OCI-LY1 (cell line): ENCODE measurements at regions not wholly inside any gene's neighbourhood (a gene's known extent, or its start where the extent isn't known, plus 50 kb on each side); places are given as distances from the start of the nearest gene placed in this dataset.

Experiments used
- CTCF ChIP-seq: fragments of 200-600 bp; sonication (generic), shearing (Covaris generic); IDR thresholded peaks from 2 replicates; pipeline ENCODE4 v1.5.1; 2017; ENCODE audit warnings: mild to moderate bottlenecking, antibody characterized with exemption, low read length, moderate library complexity, mixed read lengths
- EZH2 ChIP-seq: fragments of 200-600 bp; sonication (generic), shearing (Covaris generic); IDR thresholded peaks from 2 replicates; pipeline ENCODE4 v1.8.0; 2017; ENCODE audit warnings: borderline replicate concordance, mixed run types, mild to moderate bottlenecking, antibody characterized with exemption, low read length, moderate library complexity, mixed read lengths

GRCh38 chr3:189569473-189569872 is 61.7 kb upstream of the TP63 start:
- no peak for TF ChIP-seq CTCF
- no peak for TF ChIP-seq EZH2
